Stomach (tissue), 4 donors: ENCODE measurements at regions not wholly inside any gene's neighbourhood (a gene's known extent, or its start where the extent isn't known, plus 50 kb on each side); places are given as distances from the start of the nearest gene placed in this dataset.

Experiments
- CTCF ChIP-seq, 7 experiments: fragments of 450-650 bp in 4 of 7; fragments of 200-600 bp in 3 of 7; sonication (generic) in 3 of 7; IDR thresholded peaks; one replicate each; pipeline ENCODE4 v1.5.1; 2016 to 2019; ENCODE audit warnings: antibody characterized with exemption in 7 of 7, control low read depth in 2 of 7, mild to moderate bottlenecking in 1 of 7
- POLR2A ChIP-seq, 4 donors: fragments of 450-650 bp; IDR thresholded peaks; one replicate each; pipeline ENCODE4 v1.6.1; 2016; ENCODE audit warnings: antibody characterized with exemption in 4 of 4, control low read depth in 2 of 4, mild to moderate bottlenecking in 1 of 4, moderate library complexity in 1 of 4
- POLR2AphosphoS5 ChIP-seq, 3 donors: sonication (generic); formaldehyde crosslinking; IDR thresholded peaks; one replicate each; pipeline ENCODE4 v1.6.1; 2016; ENCODE audit warnings: antibody characterized with exemption in 3 of 3

GRCh38 chr16:54623636-54624035, 307.0 kb upstream of the IRX5 start:
- no peak for TF ChIP-seq POLR2A (IDR thresholded peaks at IDR 0.05)
- no peak for TF ChIP-seq CTCF (IDR thresholded peaks at IDR 0.05)
- no peak for TF ChIP-seq POLR2AphosphoS5 (IDR thresholded peaks at IDR 0.05)
